Dermis microvascular lymphatic vessel endothelial cell (primary cell): ENCODE measurements at regions not wholly inside any gene's neighbourhood (a gene's known extent, or its start where the extent isn't known, plus 50 kb on each side); places are given as distances from the start of the nearest gene placed in this dataset.

Experiments used
- DNase-seq, 2 donors: peaks; one replicate each; pipeline versions ENCODE4 v3.0.0 to v3.0.0-alpha.2; 2010; ENCODE audit warnings: low read depth in 2 of 2

GRCh38 chr15:88707771-88708654, 69.2 kb downstream of the ISG20 start:
- DNase-seq = peak in 1 of 2 donors; percentile 3

- DNase-seq = no peak
Measured at GRCh38 chr15:88708655-88709054, 69.8 kb downstream of the ISG20 start.

GRCh38 chr15:88710027-88710715, 71.4 kb downstream of the ISG20 start:
- DNase-seq = no peak

- no peak for DNase-seq
Measured at GRCh38 chr15:88711806-88712205, 73.0 kb downstream of the ISG20 start.

GRCh38 chr15:88714782-88715372, 76.1 kb downstream of the ISG20 start:
- no peak for DNase-seq

GRCh38 chr15:88716543-88717381, 77.9 kb downstream of the ISG20 start:
- no peak for DNase-seq

- DNase-seq = no peak
Measured at GRCh38 chr15:88717382-88718031, 78.7 kb downstream of the ISG20 start.

- DNase-seq = no peak
Measured at GRCh38 chr15:88718731-88719130, 79.9 kb downstream of the ISG20 start.

- no peak for DNase-seq
Measured at GRCh38 chr15:88719654-88720053, 80.8 kb downstream of the ISG20 start.

GRCh38 chr15:88725305-88726210, 77.7 kb upstream of the ACAN start:
- no peak for DNase-seq

- no peak for DNase-seq
Measured at GRCh38 chr15:88727439-88727838, 75.8 kb upstream of the ACAN start.

GRCh38 chr15:88729581-88729980, 73.7 kb upstream of the ACAN start:
- DNase-seq = no peak

- DNase-seq = no peak
Measured at GRCh38 chr15:88730751-88731150, 72.5 kb upstream of the ACAN start.

GRCh38 chr15:88735212-88735611, 68.0 kb upstream of the ACAN start:
- DNase-seq = no peak

GRCh38 chr15:88736204-88736603, 67.0 kb upstream of the ACAN start:
- no peak for DNase-seq

- no peak for DNase-seq
Measured at GRCh38 chr15:88738796-88739195, 64.4 kb upstream of the ACAN start.

GRCh38 chr15:88739541-88739940, 63.7 kb upstream of the ACAN start:
- DNase-seq = no peak

- no peak for DNase-seq
Measured at GRCh38 chr15:88740356-88740755, 62.9 kb upstream of the ACAN start.

- no peak for DNase-seq
Measured at GRCh38 chr15:88741046-88741445, 62.2 kb upstream of the ACAN start.

- DNase-seq = no peak
Measured at GRCh38 chr15:88741671-88742070, 61.6 kb upstream of the ACAN start.
